Stimulated activated naive CD8-positive, alpha-beta T cell treated with anti-CD3 and anti-CD28 coated beads, Interleukin-15, amount 100 ng/mL, for 72 hours (primary cell): ENCODE measurements at regions not wholly inside any gene's neighbourhood (a gene's known extent, or its start where the extent isn't known, plus 50 kb on each side); places are given as distances from the start of the nearest gene placed in this dataset.
"Not testable (repeated sequence)": the region's sequence is repeated elsewhere in the genome, so short reads cannot be mapped to it uniquely, and the experiment has no call there.

ENCODE experiments used
- ATAC-seq: fragments of 150-1000 bp; cut with Tn5 transposase; 2 replicates; pipeline ENCODE4 v1.10.0; 2021; ENCODE audit warnings: mild to moderate bottlenecking, moderate library complexity
- DNase-seq, 2 donors: peaks; one replicate each; pipeline ENCODE4 v3.0.0; 2021 to 2022
- H3K27ac Mint-ChIP-seq, 2 donors: one replicate each; pipeline ENCODE4 v1.8.0; 2022; ENCODE audit warnings: mild to moderate bottlenecking in 2 of 2, mixed read lengths in 2 of 2, moderate library complexity in 2 of 2
- H3K27me3 Mint-ChIP-seq: one replicate; pipeline ENCODE4 v1.8.0; 2022; ENCODE audit warnings: mixed read lengths
- H3K4me1 Mint-ChIP-seq: one replicate; pipeline ENCODE4 v1.8.0; 2022; ENCODE audit warnings: mild to moderate bottlenecking, mixed read lengths
- H3K4me3 Mint-ChIP-seq, 2 donors: one replicate each; pipeline ENCODE4 v1.8.0; 2022; ENCODE audit warnings: mild to moderate bottlenecking in 2 of 2, mixed read lengths in 2 of 2, moderate library complexity in 1 of 2
- H3K9me3 Mint-ChIP-seq, 2 donors: one replicate each; pipeline ENCODE4 v1.8.0; 2022; ENCODE audit warnings: mixed read lengths in 2 of 2

DNA sequence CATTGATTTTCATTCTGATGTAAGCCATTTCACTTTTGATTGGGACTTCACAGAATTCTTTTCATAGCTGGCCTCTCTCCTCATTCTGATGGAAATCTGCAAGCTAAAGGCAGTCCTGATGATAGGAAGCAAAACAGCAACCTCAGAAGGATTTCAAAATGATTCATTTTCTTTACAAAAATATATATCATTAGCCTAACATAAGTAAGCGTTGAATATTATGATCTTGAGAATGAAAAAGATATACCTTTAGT is 143.1 kb upstream of the GJE1 start:
- no peak for ATAC-seq
- no peak overlapping the region for H3K4me3 Mint-ChIP-seq
- peaks cover 0 to 11% of the 10 kb centered on the region in 2 donors for H3K9me3 Mint-ChIP-seq
- no peaks in the 10 kb centered on the region for H3K4me1 Mint-ChIP-seq
- DNase-seq = no peak
- no peaks in the 10 kb centered on the region for H3K27me3 Mint-ChIP-seq
- no peak overlapping the region for H3K27ac Mint-ChIP-seq

DNA sequence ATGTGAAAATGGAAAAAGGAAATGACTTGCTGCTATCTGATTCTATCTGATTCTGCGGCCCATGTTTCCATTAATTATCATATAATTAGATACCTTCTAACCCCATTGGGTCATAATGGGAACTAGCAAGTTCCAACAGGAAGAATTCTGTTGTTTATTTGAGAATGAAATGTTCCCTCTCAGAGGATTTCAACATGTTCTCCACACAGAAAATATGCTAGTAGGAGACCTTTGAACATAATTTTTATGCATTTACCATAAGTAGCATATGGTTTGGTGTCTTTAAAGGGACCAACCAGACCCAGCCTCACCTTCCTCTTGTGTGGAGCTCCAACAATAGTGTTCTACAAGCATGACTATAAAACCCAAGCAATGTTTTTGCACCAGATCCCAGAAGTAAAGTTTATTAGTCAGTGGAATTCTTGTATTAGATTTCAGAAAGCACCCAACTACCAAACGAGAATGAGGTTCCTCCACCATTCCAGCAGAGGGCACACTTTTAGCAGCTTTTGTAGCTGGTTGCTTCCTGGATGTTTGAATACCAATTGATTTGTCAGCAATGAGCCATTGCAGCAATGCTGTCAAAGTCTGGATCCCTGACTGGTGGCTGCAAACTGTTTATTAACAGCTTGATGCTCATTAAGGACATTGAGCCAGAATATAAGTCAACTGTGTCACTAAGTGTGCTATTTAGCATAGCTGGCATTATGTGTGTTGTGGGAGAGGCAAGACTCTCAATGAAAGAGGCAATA is 143.6 kb upstream of the GJE1 start:
- ATAC-seq (peak; percentile 66), DNase-seq (peak; percentile 29 to 34)
- H3K4me1 Mint-ChIP-seq = no peaks in the 10 kb centered on the region

DNA sequence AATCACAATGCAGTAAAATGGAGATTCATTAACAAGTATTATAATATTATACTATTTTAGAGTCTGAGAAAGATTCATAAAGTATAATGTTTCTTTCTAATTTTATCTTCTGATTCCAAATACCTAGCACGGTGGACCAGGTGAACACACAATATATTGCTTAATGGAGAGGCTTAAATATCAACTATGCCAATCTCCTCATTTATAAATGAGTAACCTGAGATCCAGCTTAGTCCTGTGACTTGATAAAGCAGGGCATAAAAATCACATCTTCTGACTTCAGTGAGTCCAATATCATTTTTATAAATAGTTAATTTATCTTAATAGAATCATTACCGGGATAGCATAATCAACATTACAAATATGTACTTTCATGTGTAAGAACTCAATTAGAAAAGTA is 144.4 kb upstream of the GJE1 start:
- H3K9me3 Mint-ChIP-seq = no peaks in the 10 kb centered on the region
- ATAC-seq (no peak), DNase-seq (no peak)
- no peaks in the 10 kb centered on the region for H3K27me3 Mint-ChIP-seq
- H3K4me1 Mint-ChIP-seq = no peaks in the 10 kb centered on the region
- no peak overlapping the region for H3K4me3 Mint-ChIP-seq
- no peak overlapping the region for H3K27ac Mint-ChIP-seq

More for the DNA sequence above, 143.6 kb upstream of the GJE1 start:
- Mint-ChIP-seq H3K4me3 (no peak overlapping the region), H3K27me3 (no peaks in the 10 kb centered on the region), H3K9me3 (peaks cover 0 to 6% of the 10 kb centered on the region in 2 donors), H3K27ac (peak overlapping the region in 1 of 2 donors; percentile 52)

DNA sequence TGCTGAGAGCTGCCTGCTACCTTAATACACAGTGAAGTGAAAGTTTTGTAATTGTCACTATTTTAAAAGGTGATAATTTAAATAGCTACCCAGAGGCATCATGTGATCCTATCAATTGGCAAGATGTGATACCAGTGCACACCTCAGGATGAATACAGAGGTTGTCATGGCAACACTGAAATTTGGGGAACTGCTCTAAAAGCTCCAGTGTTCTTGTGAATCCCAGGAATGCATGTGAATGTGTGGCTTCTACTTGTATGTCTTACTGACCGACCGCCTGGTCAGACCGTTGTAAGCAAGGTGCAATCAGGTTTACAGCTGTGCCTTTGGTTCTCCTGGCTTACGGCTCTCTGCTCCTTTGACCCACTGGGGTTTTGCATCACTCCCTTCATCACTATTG is 146.3 kb upstream of the GJE1 start:
- H3K27ac Mint-ChIP-seq = peak overlapping the region in 1 of 2 donors; percentile 54
- H3K9me3 Mint-ChIP-seq = no peaks in the 10 kb centered on the region
- H3K27me3 Mint-ChIP-seq = no peaks in the 10 kb centered on the region
- no peak for DNase-seq
- no peaks in the 10 kb centered on the region for H3K4me1 Mint-ChIP-seq
- no peak for ATAC-seq
- no peak overlapping the region for H3K4me3 Mint-ChIP-seq

DNA sequence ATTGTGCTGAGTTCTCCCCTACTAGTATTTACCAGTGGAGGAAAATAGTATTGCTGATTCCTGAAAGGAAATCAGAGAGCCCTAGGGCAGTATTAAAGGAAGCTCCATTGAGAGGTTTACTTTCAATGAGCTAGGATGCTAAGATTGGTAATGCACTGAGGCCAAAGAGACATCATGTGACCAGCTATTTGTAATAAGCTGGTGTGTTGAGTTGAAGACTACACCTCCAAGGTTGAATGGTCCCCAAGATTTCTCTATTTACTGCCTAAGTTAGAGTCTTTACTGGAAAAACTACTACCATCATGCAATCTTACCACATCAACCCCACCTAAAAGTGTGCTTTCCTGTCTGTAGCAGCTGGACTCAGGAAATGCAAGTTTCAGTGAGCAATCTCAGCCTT is 151.5 kb upstream of the GJE1 start:
- Mint-ChIP-seq H3K4me3 (no peak overlapping the region), H3K9me3 (peaks cover 0 to 4% of the 10 kb centered on the region in 2 donors), H3K27me3 (no peaks in the 10 kb centered on the region), H3K27ac (no peak overlapping the region), H3K4me1 (peaks cover 5% of the 10 kb centered on the region)
- ATAC-seq (peak; percentile 74), DNase-seq (no peak)

DNA sequence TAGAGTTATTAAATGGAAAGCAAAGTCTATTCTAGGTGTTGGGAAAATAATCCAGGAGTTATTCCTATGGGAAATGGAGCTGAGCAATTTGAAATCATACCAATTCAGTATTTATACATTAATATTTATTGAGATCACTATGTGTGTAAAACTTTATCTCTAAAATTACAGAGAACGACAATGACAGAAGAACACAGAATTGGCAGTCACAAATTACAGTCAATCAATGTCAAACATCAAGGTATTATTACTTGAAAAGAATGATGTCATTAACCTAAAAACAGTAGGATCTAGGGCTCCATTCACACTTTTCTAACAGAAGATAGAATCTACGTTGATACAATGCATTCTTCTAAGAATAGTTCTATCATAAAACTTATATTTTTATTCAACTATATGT is 154.9 kb upstream of the GJE1 start:
- H3K9me3 Mint-ChIP-seq = peaks cover 0 to 4% of the 10 kb centered on the region in 2 donors
- H3K27ac Mint-ChIP-seq = no peak overlapping the region
- peaks cover 5% of the 10 kb centered on the region for H3K4me1 Mint-ChIP-seq
- no peak overlapping the region for H3K4me3 Mint-ChIP-seq
- ATAC-seq (no peak), DNase-seq (no peak)
- no peaks in the 10 kb centered on the region for H3K27me3 Mint-ChIP-seq

DNA sequence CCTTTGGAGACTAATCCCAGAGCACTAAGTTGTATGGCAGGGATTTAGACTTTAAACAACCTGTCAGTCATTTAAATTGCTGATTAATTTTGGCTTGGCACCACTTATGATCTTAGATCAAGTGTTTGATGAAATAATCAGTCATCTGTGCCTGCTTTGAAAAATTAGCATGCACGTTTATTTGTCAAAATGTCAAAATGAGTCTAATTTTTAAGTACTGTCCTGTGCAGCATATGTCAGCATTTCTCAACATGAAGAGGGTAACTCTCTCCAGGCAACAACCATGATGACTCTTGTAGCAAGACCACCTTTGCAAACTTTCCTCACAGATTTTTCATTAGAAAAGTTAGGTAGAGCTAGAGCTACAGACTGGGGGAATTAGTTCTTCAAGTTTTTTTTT is 155.7 kb upstream of the GJE1 start:
- Mint-ChIP-seq H3K9me3 (peaks cover 4 to 6% of the 10 kb centered on the region in 2 donors), H3K27me3 (no peaks in the 10 kb centered on the region), H3K4me3 (no peak overlapping the region), H3K4me1 (peaks cover 5% of the 10 kb centered on the region), H3K27ac (no peak overlapping the region)
- no peak for DNase-seq
- no peak for ATAC-seq

DNA sequence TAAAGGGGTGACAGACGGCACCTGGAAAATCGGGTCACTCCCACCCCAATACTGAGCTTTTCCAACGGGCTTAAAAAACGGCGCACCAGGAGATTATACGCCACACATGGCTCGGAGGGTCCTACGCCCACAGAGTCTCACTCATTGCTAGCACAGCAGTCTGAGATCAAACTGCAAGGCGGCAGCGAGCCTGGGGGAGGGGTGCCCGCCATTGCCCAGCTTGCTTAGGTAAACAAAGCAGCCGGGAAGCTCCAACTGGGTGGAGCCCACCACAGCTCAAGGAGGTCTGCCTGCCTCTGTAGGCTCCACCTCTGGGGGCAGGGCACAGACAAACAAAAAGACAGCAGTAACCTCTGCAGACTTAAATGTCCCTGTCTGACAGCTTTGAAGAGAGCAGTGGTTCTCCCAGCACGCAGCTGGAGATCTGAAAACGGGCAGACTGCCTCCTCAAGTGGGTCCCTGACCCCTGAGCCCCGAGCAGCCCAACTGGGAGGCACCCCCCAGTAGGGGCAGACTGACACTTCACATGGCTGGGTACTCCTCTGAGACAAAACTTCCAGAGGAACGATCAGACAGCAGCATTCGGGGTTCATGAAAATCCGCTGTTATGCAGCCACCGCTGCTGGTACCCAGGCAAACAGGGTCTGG is 162.8 kb upstream of the GJE1 start:
- H3K9me3 Mint-ChIP-seq = peaks cover 7 to 12% of the 10 kb centered on the region in 2 donors
- not testable (repeated sequence) for DNase-seq, H3K4me3 Mint-ChIP-seq, H3K27ac Mint-ChIP-seq, H3K27me3 Mint-ChIP-seq, ATAC-seq, H3K4me1 Mint-ChIP-seq

DNA sequence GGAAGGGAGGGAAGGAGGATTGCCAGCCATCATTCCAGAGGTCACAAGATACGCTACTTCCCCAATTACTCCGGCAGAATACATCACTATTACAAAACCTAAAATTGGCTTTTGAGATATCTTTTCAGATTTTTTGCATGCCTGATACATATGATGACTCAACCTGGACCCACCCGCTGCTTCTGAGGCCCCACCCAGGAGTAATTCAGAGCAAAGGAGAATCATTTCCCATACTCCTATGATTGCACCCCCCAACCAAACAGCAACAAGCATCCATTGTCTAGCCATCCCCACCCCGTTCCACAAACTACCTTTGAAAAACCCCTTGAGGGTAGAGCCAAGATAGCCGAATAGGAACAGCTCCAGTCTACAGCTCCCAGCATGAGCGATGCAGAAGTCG is 163.5 kb upstream of the GJE1 start:
- H3K27me3 Mint-ChIP-seq = no peaks in the 10 kb centered on the region
- H3K4me3 Mint-ChIP-seq = no peak overlapping the region
- H3K27ac Mint-ChIP-seq = no peak overlapping the region
- DNase-seq (no peak), ATAC-seq (no peak)
- H3K4me1 Mint-ChIP-seq = no peaks in the 10 kb centered on the region
- H3K9me3 Mint-ChIP-seq = peaks cover 7 to 12% of the 10 kb centered on the region in 2 donors

DNA sequence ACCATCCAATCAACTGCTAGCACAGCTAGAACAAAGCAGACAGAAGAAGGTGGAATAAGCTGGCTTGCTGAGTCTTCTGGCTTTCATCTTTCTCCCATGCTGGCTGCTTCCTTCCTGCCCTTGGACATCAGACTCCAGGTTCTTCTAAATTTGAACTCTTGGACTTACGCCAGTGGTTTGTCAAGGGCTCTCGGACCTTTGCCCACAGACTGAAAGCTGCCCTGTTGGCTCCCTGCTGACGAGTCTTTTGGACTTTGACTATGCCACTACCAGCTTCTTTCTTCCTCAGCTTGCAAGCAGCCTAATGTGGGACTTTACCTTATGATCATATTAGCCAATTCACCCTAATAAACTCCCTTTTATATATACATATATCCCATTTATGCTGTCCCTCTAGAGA is 164.1 kb upstream of the GJE1 start:
- Mint-ChIP-seq H3K27me3 (no peaks in the 10 kb centered on the region), H3K4me3 (no peak overlapping the region), H3K4me1 (no peaks in the 10 kb centered on the region), H3K27ac (no peak overlapping the region), H3K9me3 (peaks cover 7 to 12% of the 10 kb centered on the region in 2 donors)
- ATAC-seq (no peak), DNase-seq (no peak)

DNA sequence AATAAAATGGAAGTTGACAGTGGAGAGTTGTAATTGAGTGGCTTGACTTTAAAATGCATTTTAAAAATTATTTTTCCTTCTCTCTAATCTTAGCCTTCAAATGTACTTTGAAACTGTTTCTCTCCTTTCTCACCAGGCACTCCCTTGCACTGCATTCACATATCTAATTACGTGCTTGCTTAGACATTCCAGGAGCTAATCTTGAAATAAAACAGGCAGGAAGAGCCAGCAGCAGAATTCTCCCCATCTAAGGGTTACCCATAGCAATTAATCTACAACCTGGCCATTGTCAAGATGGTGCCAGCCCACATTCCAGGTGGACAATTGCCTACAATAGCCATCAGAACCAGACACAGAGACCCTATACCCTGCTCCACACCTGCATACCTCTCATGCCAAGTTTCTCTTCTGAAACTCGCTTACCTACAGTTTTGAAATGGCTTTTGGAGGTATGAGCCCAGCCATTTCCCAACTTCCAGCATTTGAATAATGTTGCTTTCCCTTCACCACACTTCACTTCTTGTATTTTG is 167.6 kb upstream of the GJE1 start:
- Mint-ChIP-seq H3K4me1 (no peaks in the 10 kb centered on the region), H3K9me3 (peaks cover 0 to 12% of the 10 kb centered on the region in 2 donors), H3K4me3 (no peak overlapping the region), H3K27ac (no peak overlapping the region), H3K27me3 (no peaks in the 10 kb centered on the region)
- DNase-seq (no peak), ATAC-seq (no peak)

DNA sequence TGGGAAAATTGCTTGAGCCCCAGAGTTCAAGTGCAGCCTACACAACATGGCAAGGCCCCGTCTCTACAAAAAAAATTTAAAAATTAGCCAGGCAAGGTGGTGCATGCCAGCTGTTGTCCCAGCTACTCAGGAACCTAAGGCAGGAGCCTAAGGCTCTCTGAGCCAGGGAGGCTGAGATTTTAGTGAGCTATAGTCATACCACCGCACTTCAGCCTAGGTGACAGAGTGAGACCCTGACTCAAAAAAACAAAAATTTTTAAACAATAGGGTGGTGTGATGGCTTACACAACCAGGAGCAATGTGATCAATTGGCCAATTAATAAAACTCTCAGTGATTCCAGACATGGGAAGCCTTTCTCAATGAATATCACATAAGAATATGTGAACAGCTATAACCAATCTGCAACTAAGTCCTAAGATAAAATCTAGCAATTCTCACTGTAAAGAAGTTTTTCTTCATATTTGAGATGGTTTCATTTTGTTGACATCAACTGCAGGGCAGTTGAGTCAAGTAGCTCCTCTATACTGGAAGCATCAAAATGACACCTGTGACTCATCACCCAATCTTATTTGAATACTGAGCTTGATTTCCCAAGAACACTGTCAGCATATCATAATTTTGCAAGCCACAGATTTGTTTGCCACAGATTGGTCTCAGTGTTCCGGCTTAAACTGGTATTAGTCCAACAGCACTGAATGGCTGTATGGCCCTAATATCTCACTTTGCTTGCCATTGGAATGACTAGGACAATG is 169.0 kb upstream of the GJE1 start:
- DNase-seq (no peak), ATAC-seq (peak; percentile 84)
- Mint-ChIP-seq H3K27ac (no peak overlapping the region), H3K4me1 (no peaks in the 10 kb centered on the region), H3K9me3 (peaks cover 0 to 9% of the 10 kb centered on the region in 2 donors), H3K27me3 (no peaks in the 10 kb centered on the region), H3K4me3 (no peak overlapping the region)

DNA sequence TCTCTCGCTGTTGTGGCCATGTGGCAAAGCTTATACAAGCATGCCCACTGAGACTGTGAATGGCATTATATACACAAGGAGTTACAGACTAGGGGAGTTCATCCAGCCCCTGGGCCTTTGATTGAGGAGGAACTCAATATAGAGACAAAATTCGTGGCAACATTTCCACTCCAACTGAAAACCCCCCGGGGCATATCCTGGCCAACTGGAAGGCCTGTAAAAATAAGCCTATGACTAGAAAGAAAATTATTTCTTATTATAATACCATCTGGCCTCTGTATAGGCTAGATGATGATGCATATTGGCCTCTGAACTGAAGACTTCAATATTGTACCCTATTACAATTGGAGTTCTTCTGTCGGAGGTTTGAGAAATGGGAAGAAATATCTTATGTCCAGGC is 175.5 kb upstream of the GJE1 start:
- no peak overlapping the region for H3K4me3 Mint-ChIP-seq
- no peaks in the 10 kb centered on the region for H3K4me1 Mint-ChIP-seq
- no peak for ATAC-seq
- H3K9me3 Mint-ChIP-seq = peaks cover 23 to 34% of the 10 kb centered on the region in 2 donors
- no peaks in the 10 kb centered on the region for H3K27me3 Mint-ChIP-seq
- DNase-seq = no peak
- no peak overlapping the region for H3K27ac Mint-ChIP-seq

DNA sequence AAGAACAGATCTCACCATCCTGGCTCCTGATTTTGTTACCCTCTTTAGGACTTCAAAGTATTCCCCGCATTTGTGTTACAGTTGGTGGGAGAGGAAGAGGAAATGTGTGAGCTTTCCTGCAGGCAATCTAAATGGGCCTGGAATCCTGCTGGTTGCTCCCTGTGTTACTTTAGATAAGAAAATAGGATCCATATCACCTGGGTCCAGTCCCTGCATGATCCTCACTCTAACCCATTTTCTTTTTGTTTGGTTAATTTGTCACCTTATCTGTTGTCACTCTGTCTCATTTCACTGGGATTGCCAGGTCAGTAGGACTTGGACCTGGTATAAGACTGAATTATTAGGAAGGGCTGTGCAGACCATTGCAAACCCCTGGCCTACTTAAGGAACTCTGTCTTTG is 175.9 kb upstream of the GJE1 start:
- no peaks in the 10 kb centered on the region for H3K27me3 Mint-ChIP-seq
- peaks cover 27 to 37% of the 10 kb centered on the region in 2 donors for H3K9me3 Mint-ChIP-seq
- no peak overlapping the region for H3K4me3 Mint-ChIP-seq
- ATAC-seq (no peak), DNase-seq (no peak)
- H3K27ac Mint-ChIP-seq = no peak overlapping the region
- no peaks in the 10 kb centered on the region for H3K4me1 Mint-ChIP-seq

DNA sequence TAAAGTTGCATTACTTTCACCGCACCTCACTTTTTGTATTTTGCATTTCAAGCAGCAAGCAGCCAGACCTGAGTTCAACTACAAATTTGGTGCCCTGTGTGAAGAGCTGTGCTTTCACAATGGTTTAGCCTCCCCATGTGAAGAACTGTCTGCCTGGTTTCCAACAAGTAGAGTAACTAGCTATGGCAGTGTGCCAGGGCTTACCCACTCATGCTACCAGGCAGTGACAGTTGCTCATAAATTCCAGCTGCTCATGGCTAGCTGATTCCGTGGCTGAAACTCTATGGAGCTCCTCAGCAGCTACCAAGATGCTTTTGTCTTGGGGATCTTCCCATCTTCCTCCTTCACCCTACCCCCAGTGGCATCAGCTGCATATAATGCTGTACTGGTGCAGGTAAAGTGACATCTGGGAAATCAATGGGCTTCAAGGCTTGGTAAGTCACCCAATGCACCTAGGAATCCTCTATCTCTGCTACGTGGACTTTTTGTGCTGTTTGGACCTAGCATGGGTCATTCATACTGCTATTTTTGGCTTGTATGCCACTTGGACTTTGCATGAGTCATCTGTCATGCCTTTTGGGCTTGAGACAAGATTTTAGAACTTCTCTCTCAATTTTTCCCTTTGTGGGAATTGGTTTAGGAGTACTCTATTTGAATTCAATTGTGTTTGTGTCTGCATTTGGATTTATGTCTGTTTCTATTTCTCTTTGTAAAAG is 176.5 kb upstream of the GJE1 start:
- ATAC-seq (no peak), DNase-seq (no peak)
- Mint-ChIP-seq H3K9me3 (peaks cover 33 to 37% of the 10 kb centered on the region in 2 donors), H3K4me3 (no peak overlapping the region), H3K27me3 (no peaks in the 10 kb centered on the region), H3K27ac (no peak overlapping the region), H3K4me1 (no peaks in the 10 kb centered on the region)
